CD4-positive, alpha-beta T cell treated with Interleukin-6 for 4 hours (primary cell): ENCODE measurements at regions not wholly inside any gene's neighbourhood (a gene's known extent, or its start where the extent isn't known, plus 50 kb on each side); places are given as distances from the start of the nearest gene placed in this dataset.
"Not testable (repeated sequence)": the region's sequence is repeated elsewhere in the genome, so short reads cannot be mapped to it uniquely, and the experiment has no call there.

Experiments
- DNase-seq: peaks from one replicate; pipeline ENCODE4 v3.0.0-alpha.2; 2020; ENCODE audit warnings: mixed read lengths

GRCh38 chr2:7649461-7650228 is 732.4 kb downstream of the RNF144A start:
- peak; percentile 41 for DNase-seq

DNA sequence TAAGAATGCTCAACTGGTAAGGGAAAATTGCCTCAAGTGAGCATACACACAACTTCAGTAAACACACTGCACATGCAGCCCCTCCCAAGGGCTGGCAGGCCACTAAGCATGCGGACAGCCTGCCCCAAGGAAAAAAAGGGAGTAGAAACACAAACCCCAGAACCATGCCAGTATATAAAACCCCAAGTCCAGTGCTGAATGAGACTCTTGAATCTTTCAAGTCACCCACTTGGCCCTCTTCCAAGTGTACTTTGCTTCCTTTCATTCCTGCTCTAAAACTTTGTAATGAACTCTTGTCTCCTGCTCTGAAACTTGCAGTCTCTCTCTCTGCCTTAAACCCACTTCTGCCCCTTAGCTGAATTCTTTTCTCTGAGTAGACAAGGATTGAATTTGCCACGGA is 736.4 kb downstream of the RNF144A start:
- no peak for DNase-seq

GRCh38 chr2:7655629-7656028 is 738.4 kb downstream of the RNF144A start:
- DNase-seq = no peak

DNA sequence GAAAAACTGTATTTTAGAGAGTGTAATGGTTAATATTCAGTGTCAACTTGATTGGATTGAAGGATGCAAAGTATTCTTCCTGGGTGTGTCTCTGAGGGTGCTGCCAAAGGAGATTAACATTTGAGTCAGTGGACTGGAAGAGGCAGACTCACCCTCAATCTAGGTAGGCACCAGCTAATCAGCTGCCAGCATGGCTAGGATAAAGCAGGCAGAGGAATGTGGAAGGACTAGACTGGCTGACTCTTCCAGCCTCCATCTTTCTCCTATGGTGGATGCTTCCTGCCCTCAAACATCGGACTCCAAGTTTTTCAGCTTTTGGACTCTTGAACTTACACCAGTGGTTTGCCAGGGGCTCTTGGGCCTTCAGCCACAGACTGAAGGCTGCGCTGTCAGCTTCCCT is 740.3 kb downstream of the RNF144A start:
- DNase-seq = not testable (repeated sequence)

GRCh38 chr2:7658486-7658885 is 741.3 kb downstream of the RNF144A start:
- no peak for DNase-seq

- DNase-seq = no peak
These were observed 743.6 kb downstream of the RNF144A start for GRCh38 chr2:7660816-7661215.

DNA sequence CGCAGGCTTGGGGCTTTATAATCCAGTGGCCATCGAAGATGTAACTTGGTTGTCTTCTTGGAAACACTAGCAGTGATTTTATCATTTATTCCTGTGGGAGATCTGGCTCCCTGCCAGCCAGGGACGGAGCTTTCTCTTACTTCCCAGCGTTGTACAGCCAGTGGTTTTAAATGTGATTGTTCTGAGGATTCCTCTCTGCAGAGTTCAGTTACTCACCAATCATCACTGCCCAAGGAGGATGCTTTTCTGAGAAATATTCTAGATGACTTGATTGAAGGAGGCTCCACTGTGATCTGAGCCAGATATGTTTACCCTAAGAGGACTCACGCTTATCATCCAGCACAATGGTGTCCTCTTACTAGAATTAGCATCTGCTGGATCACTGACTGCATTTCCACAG is 744.3 kb downstream of the RNF144A start:
- no peak for DNase-seq

- DNase-seq = no peak
These were observed 748.7 kb downstream of the RNF144A start for GRCh38 chr2:7665880-7666279.

GRCh38 chr2:7666596-7667259 is 749.5 kb downstream of the RNF144A start:
- no peak for DNase-seq

GRCh38 chr2:7667260-7667757 is 750.1 kb downstream of the RNF144A start:
- DNase-seq = no peak

DNA sequence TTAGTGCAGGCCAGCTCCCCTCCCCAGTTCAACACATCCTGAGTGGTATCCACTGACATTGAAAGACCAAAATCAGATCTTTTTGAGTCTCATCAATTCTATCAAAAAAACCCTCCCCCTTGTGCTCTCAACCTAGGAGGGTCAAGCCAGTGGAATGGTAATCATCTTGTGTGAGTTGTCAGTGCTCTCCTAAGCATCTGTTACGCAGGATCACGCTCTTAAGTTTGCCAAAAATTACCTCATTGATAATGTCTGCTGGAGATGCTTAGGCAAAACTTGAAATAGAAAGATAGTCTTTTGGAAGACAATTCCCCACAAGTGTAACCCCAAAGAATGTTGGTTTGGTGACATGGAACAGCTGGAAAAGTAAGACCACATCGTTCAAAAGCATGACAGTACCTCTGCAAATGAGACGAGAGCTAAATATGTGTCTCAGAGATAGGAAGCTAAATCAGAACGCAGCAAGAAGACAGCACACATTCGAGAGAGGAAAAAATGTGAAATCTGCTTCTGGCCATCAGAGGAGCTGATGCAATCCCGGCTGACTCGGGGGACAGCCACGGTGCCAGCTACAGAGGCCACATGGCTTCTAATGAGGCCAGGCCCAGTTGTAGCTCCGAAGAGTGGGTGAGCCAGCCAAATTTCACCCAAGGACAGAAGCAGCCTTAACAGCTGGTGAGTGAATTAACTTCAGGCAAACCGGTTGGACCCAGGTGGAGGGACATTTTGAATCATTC is 753.9 kb downstream of the RNF144A start:
- DNase-seq = no peak

DNA sequence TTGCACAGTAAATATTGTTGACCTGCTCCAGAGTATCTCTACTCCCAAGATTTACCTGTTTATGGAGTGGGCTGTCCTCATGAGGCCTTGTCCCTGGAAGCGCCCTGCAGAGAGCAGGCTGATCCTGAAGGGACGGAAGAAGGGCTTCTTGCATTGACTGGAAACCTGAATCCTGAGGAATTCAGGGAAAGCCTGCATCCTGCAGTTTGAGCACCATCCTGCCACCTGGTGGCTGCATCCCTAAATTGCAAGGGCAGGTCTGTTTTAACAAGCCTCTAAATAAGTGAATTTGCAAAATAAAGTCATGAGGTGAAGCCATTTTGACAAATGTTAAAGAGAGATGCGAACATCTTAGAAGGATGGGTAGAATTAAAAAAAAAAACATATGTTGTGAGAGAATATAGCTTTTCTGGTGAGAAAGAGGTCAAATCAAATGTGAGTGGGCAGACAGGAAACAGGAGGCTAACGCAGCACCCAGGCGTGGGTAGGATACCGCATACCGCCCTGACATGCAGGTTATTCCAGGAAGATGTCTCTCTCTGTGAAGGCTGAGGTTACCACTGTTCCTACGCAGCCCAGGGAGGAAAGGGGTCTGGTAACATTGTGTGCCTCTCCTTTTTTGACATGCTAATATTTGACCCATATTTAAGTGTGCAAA is 754.9 kb downstream of the RNF144A start:
- peak; percentile 70 for DNase-seq

GRCh38 chr2:7672685-7673071 is 755.5 kb downstream of the RNF144A start:
- no peak for DNase-seq

- no peak for DNase-seq
These were observed 755.9 kb downstream of the RNF144A start for GRCh38 chr2:7673101-7673500.

DNA sequence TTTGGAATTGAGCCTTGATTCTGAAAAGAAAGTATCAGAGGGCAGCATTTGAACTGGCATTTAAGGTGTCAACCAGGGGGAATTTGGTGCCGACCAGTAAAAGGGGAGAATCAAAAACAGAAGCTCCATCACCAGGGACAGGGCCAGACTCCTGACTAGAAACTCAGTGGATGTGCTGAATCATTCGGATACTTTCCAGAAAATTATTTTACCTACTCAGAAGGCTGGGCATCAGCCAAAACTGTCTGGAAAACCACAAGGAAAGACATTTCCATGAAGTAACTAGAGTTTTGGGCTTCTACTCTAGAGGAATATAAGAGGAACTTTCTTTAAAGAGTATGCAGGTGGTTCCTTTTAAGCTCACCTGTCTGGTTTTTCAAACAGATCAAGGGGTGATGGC is 756.6 kb downstream of the RNF144A start:
- DNase-seq = no peak

GRCh38 chr2:7674606-7675005 is 757.4 kb downstream of the RNF144A start:
- no peak for DNase-seq

DNA sequence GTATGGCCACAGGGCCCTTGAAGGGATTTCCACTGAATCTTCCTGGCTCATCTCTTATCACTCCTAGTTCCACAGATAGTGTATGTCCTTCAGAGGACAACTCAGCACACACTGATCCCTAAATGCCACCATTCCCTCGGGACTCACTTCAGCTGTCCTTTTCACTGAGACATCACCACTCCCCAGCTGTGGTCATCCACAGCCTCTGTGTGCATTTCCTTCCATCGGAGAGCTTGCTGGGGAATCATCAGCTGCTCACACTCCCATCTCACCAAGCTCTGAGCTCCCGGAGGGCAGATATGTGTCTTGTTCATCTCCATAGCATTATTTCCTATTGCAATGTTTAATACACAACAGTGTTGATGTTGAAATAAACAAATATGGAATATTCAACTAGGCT is 759.5 kb downstream of the RNF144A start:
- no peak for DNase-seq

- DNase-seq = no peak
These were observed 764.8 kb downstream of the RNF144A start for GRCh38 chr2:7681881-7682461.

GRCh38 chr2:7683196-7683595 is 766.0 kb downstream of the RNF144A start:
- DNase-seq = no peak

- DNase-seq = no peak
These were observed 766.5 kb downstream of the RNF144A start for GRCh38 chr2:7683708-7684107.

- no peak for DNase-seq
These were observed 768.3 kb downstream of the RNF144A start for GRCh38 chr2:7685342-7686015.

GRCh38 chr2:7686016-7686385 is 768.8 kb downstream of the RNF144A start:
- no peak for DNase-seq
